ENCODE measurements at regions not wholly inside any gene's neighbourhood (a gene's known extent, or its start where the extent isn't known, plus 50 kb on each side); places are given as distances from the start of the nearest gene placed in this dataset.

GRCh38 chr15:52936489-52936888, 146.4 kb upstream of the ONECUT1 start:
- Histone ChIP-seq H3K9me3 (ENCODE audit: control insufficient read depth in 2 of 2, insufficient read depth in 1 of 2, low read depth in 1 of 2, low read length in 1 of 2) (no peaks in the 10 kb centered on the region), H3K27ac (ENCODE audit: low read depth in 2 of 2, low read length in 1 of 2) (no peak overlapping the region), H3K36me3 (ENCODE audit: control insufficient read depth in 2 of 2, insufficient read depth in 2 of 2, low read length in 1 of 2) (no peaks in the 10 kb centered on the region), H3K27me3 (ENCODE audit: control insufficient read depth in 1 of 2, insufficient read depth in 2 of 2, low read length in 2 of 2) (no peaks in the 10 kb centered on the region), H3K4me1 (ENCODE audit: control insufficient read depth in 2 of 2, insufficient read depth in 2 of 2, low read length in 1 of 2) (no peaks in the 10 kb centered on the region), H3K4me3 (ENCODE audit: low read depth in 1 of 2, low read length in 2 of 2) (no peak overlapping the region)
- 86 to 91% methylated on average over 1 of the region's 1 CpG for WGBS, 2 donors

GRCh38 chr15:52925130-52925529, 135.0 kb upstream of the ONECUT1 start:
- Histone ChIP-seq H3K9me3 (ENCODE audit: control insufficient read depth in 2 of 2, insufficient read depth in 1 of 2, low read depth in 1 of 2, low read length in 1 of 2) (peaks cover 0 to 2% of the 10 kb centered on the region in 2 donors), H3K27ac (ENCODE audit: low read depth in 2 of 2, low read length in 1 of 2) (no peak overlapping the region), H3K4me1 (ENCODE audit: control insufficient read depth in 2 of 2, insufficient read depth in 2 of 2, low read length in 1 of 2) (no peaks in the 10 kb centered on the region), H3K27me3 (ENCODE audit: control insufficient read depth in 1 of 2, insufficient read depth in 2 of 2, low read length in 2 of 2) (no peaks in the 10 kb centered on the region), H3K36me3 (ENCODE audit: control insufficient read depth in 2 of 2, insufficient read depth in 2 of 2, low read length in 1 of 2) (no peaks in the 10 kb centered on the region), H3K4me3 (ENCODE audit: low read depth in 1 of 2, low read length in 2 of 2) (no peak overlapping the region)
- WGBS, 2 donors: 24 to 28% methylated on average over 9 to 10 of the region's 10 CpGs

DNA sequence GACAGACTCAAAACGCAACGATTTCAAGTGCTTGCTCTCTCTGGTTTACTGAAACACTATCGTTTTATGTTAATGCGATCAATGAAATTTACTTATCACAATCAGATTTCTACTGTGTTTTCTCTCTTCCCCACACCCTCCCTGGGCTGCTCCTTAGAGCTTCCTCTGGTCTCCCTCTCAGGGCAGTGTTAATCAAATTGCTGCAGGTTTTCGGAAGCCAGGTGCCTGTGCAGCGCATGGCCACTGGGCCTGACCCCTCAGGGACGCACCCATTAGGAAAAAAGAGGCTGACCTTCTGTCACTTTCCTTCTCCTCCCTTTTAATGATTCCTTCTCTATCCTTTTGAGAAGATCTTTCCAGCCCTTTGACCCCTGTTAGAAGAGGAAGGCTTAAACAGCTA, 134.5 kb upstream of the ONECUT1 start:
- Histone ChIP-seq H3K27me3 (ENCODE audit: control insufficient read depth in 1 of 2, insufficient read depth in 2 of 2, low read length in 2 of 2) (no peaks in the 10 kb centered on the region), H3K4me1 (ENCODE audit: control insufficient read depth in 2 of 2, insufficient read depth in 2 of 2, low read length in 1 of 2) (no peaks in the 10 kb centered on the region), H3K36me3 (ENCODE audit: control insufficient read depth in 2 of 2, insufficient read depth in 2 of 2, low read length in 1 of 2) (no peaks in the 10 kb centered on the region), H3K27ac (ENCODE audit: low read depth in 2 of 2, low read length in 1 of 2) (no peak overlapping the region), H3K9me3 (ENCODE audit: control insufficient read depth in 2 of 2, insufficient read depth in 1 of 2, low read depth in 1 of 2, low read length in 1 of 2) (peaks cover 0 to 2% of the 10 kb centered on the region in 2 donors), H3K4me3 (ENCODE audit: low read depth in 1 of 2, low read length in 2 of 2) (no peak overlapping the region)
- WGBS, 2 donors: 75 to 84% methylated on average over 7 of the region's 7 CpGs

DNA sequence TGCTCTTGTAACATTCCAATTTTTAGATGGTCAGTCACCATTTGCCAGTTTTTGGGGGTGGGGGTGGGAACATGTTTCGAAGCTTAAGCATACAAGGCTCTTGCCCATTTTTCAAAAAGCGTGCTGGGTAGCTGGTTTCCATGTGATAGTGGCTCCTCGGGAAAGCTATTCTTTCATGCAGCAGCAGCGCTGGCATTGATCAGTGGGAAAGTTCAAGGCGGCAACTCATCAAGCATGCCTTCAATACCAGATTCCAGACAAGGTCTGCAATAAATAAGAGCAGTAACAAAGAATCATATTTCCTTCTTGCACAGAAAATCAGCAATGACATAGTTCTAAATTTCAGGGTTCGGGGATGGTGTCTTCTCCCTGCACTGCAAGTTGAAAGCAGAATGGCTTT, 133.5 kb upstream of the ONECUT1 start:
- 62 to 68% methylated on average over 6 of the region's 6 CpGs for WGBS, 2 donors
- H3K36me3 ChIP-seq (ENCODE audit: control insufficient read depth in 2 of 2, insufficient read depth in 2 of 2, low read length in 1 of 2): no peaks in the 10 kb centered on the region
- H3K27me3 ChIP-seq (ENCODE audit: control insufficient read depth in 1 of 2, insufficient read depth in 2 of 2, low read length in 2 of 2): no peaks in the 10 kb centered on the region
- no peaks in the 10 kb centered on the region for H3K4me1 ChIP-seq (ENCODE audit: control insufficient read depth in 2 of 2, insufficient read depth in 2 of 2, low read length in 1 of 2)
- H3K9me3 ChIP-seq (ENCODE audit: control insufficient read depth in 2 of 2, insufficient read depth in 1 of 2, low read depth in 1 of 2, low read length in 1 of 2): peaks cover 0 to 2% of the 10 kb centered on the region in 2 donors
- no peak overlapping the region for H3K4me3 ChIP-seq (ENCODE audit: low read depth in 1 of 2, low read length in 2 of 2)
- no peak overlapping the region for H3K27ac ChIP-seq (ENCODE audit: low read depth in 2 of 2, low read length in 1 of 2)

GRCh38 chr15:52922871-52923270, 132.7 kb upstream of the ONECUT1 start:
- H3K27me3 ChIP-seq (ENCODE audit: control insufficient read depth in 1 of 2, insufficient read depth in 2 of 2, low read length in 2 of 2): no peaks in the 10 kb centered on the region
- 78 to 85% methylated on average over 7 of the region's 7 CpGs for WGBS, 2 donors
- peaks cover 0 to 2% of the 10 kb centered on the region in 2 donors for H3K9me3 ChIP-seq (ENCODE audit: control insufficient read depth in 2 of 2, insufficient read depth in 1 of 2, low read depth in 1 of 2, low read length in 1 of 2)
- no peaks in the 10 kb centered on the region for H3K36me3 ChIP-seq (ENCODE audit: control insufficient read depth in 2 of 2, insufficient read depth in 2 of 2, low read length in 1 of 2)
- H3K4me1 ChIP-seq (ENCODE audit: control insufficient read depth in 2 of 2, insufficient read depth in 2 of 2, low read length in 1 of 2): no peaks in the 10 kb centered on the region
- H3K27ac ChIP-seq (ENCODE audit: low read depth in 2 of 2, low read length in 1 of 2): no peak overlapping the region
- no peak overlapping the region for H3K4me3 ChIP-seq (ENCODE audit: low read depth in 1 of 2, low read length in 2 of 2)

DNA sequence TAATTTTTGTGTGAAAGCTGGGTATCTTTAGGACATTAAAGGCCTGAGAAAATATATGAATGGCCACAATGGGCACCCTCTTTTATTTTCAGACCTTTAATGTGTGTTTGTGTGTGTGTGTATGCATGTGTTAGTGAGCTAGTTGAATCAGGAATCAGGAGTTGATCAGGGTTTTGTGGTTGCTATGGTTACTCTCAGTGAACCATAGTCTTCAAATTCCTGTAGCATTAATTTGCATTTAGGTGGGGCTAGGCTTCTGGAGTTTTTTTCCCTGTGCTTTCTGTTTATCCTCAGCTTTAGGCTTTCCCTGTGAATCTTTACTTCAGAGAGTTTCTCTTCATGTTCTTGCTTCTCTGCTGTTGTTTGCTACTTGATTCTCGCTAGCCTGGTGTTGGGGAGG, 122.0 kb upstream of the ONECUT1 start:
- Histone ChIP-seq H3K4me1 (ENCODE audit: control insufficient read depth in 2 of 2, insufficient read depth in 2 of 2, low read length in 1 of 2) (no peaks in the 10 kb centered on the region), H3K27me3 (ENCODE audit: control insufficient read depth in 1 of 2, insufficient read depth in 2 of 2, low read length in 2 of 2) (no peaks in the 10 kb centered on the region), H3K36me3 (ENCODE audit: control insufficient read depth in 2 of 2, insufficient read depth in 2 of 2, low read length in 1 of 2) (no peaks in the 10 kb centered on the region), H3K27ac (ENCODE audit: low read depth in 2 of 2, low read length in 1 of 2) (peak overlapping the region; percentile 6 to 84), H3K9me3 (ENCODE audit: control insufficient read depth in 2 of 2, insufficient read depth in 1 of 2, low read depth in 1 of 2, low read length in 1 of 2) (no peaks in the 10 kb centered on the region), H3K4me3 (ENCODE audit: low read depth in 1 of 2, low read length in 2 of 2) (no peak overlapping the region)
- 47 to 63% methylated on average over 1 of the region's 1 CpG for WGBS, 2 donors

- no peaks in the 10 kb centered on the region for H3K9me3 ChIP-seq (ENCODE audit: control insufficient read depth in 2 of 2, insufficient read depth in 1 of 2, low read depth in 1 of 2, low read length in 1 of 2)
- peaks cover 0 to 2% of the 10 kb centered on the region in 2 donors for H3K27me3 ChIP-seq (ENCODE audit: control insufficient read depth in 1 of 2, insufficient read depth in 2 of 2, low read length in 2 of 2)
- WGBS, 2 donors: 46 to 56% methylated on average over 3 of the region's 3 CpGs
- no peak overlapping the region for H3K4me3 ChIP-seq (ENCODE audit: low read depth in 1 of 2, low read length in 2 of 2)
- no peak overlapping the region for H3K27ac ChIP-seq (ENCODE audit: low read depth in 2 of 2, low read length in 1 of 2)
- no peaks in the 10 kb centered on the region for H3K4me1 ChIP-seq (ENCODE audit: control insufficient read depth in 2 of 2, insufficient read depth in 2 of 2, low read length in 1 of 2)
- H3K36me3 ChIP-seq (ENCODE audit: control insufficient read depth in 2 of 2, insufficient read depth in 2 of 2, low read length in 1 of 2): no peaks in the 10 kb centered on the region
Measured at GRCh38 chr15:52893338-52893737, 103.2 kb upstream of the ONECUT1 start.

DNA sequence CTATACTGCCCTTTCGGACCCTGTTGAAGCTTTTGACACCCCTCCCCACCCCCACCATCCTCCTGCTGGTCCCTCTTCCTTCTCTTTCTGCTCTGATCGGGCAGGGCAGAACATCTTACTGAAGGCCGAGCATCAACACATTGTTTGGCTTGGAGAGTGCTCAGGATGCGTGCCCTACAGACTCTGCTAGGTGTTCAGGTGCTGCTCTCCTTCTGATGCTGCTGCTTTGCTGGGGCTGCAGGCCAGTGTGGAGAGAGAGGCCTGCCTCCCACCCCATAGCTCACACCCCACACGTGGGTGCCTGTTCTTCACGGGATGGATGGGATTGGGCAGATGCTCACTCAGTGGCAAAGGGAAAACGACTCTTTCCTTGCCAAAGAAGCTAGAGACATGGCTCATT, 89.8 kb upstream of the ONECUT1 start:
- H3K27me3 ChIP-seq (ENCODE audit: control insufficient read depth in 1 of 2, insufficient read depth in 2 of 2, low read length in 2 of 2): no peaks in the 10 kb centered on the region
- H3K9me3 ChIP-seq (ENCODE audit: control insufficient read depth in 2 of 2, insufficient read depth in 1 of 2, low read depth in 1 of 2, low read length in 1 of 2): no peaks in the 10 kb centered on the region
- no peak overlapping the region for H3K27ac ChIP-seq (ENCODE audit: low read depth in 2 of 2, low read length in 1 of 2)
- 37 to 40% methylated on average over 7 of the region's 7 CpGs for WGBS, 2 donors
- no peaks in the 10 kb centered on the region for H3K36me3 ChIP-seq (ENCODE audit: control insufficient read depth in 2 of 2, insufficient read depth in 2 of 2, low read length in 1 of 2)
- no peaks in the 10 kb centered on the region for H3K4me1 ChIP-seq (ENCODE audit: control insufficient read depth in 2 of 2, insufficient read depth in 2 of 2, low read length in 1 of 2)
- H3K4me3 ChIP-seq (ENCODE audit: low read depth in 1 of 2, low read length in 2 of 2): no peak overlapping the region

GRCh38 chr15:52879145-52879544, 89.0 kb upstream of the ONECUT1 start:
- Histone ChIP-seq H3K36me3 (ENCODE audit: control insufficient read depth in 2 of 2, insufficient read depth in 2 of 2, low read length in 1 of 2) (no peaks in the 10 kb centered on the region), H3K4me3 (ENCODE audit: low read depth in 1 of 2, low read length in 2 of 2) (no peak overlapping the region), H3K4me1 (ENCODE audit: control insufficient read depth in 2 of 2, insufficient read depth in 2 of 2, low read length in 1 of 2) (no peaks in the 10 kb centered on the region), H3K9me3 (ENCODE audit: control insufficient read depth in 2 of 2, insufficient read depth in 1 of 2, low read depth in 1 of 2, low read length in 1 of 2) (no peaks in the 10 kb centered on the region), H3K27ac (ENCODE audit: low read depth in 2 of 2, low read length in 1 of 2) (no peak overlapping the region), H3K27me3 (ENCODE audit: control insufficient read depth in 1 of 2, insufficient read depth in 2 of 2, low read length in 2 of 2) (no peaks in the 10 kb centered on the region)
- 36 to 39% methylated on average over 4 of the region's 4 CpGs for WGBS, 2 donors

DNA sequence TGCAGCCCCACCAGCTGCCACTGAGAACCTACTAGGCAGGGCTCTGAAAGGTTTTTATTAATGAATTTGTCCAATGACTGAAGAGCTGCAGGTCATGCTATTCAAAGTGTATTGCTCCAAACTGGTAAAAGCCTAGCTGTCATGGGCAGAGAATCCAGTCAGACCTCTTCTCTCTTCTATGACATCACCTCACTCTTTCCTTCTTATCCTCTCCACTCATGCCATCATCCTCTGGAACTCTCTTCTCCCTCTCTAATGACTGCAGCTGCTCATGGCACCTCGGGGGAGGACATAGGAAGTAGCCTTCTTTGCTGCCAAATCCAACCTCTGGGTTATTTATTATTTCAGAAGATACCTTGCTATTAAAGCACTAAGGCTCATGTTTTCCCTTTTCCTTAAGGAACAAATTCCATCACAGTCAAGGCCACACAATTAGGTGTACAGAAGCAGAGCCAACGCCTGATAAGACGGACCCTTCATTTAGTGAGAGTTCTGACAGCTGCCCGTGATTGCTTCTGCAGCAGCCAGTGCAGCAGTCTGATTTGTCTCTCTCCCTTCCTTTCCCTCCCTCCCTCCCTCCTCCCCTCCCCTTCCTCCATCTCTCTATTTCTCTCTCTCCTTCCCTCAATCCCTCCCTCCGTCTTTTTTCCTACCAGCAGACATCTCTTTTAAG, 87.0 kb upstream of the ONECUT1 start:
- H3K4me1 ChIP-seq (ENCODE audit: control insufficient read depth in 2 of 2, insufficient read depth in 2 of 2, low read length in 1 of 2): no peaks in the 10 kb centered on the region
- H3K4me3 ChIP-seq (ENCODE audit: low read depth in 1 of 2, low read length in 2 of 2): no peak overlapping the region
- H3K36me3 ChIP-seq (ENCODE audit: control insufficient read depth in 2 of 2, insufficient read depth in 2 of 2, low read length in 1 of 2): no peaks in the 10 kb centered on the region
- H3K9me3 ChIP-seq (ENCODE audit: control insufficient read depth in 2 of 2, insufficient read depth in 1 of 2, low read depth in 1 of 2, low read length in 1 of 2): no peaks in the 10 kb centered on the region
- H3K27me3 ChIP-seq (ENCODE audit: control insufficient read depth in 1 of 2, insufficient read depth in 2 of 2, low read length in 2 of 2): no peaks in the 10 kb centered on the region
- 28 to 31% methylated on average over 5 of the region's 5 CpGs for WGBS, 2 donors
- no peak overlapping the region for H3K27ac ChIP-seq (ENCODE audit: low read depth in 2 of 2, low read length in 1 of 2)

All from esophagus (tissue), 2 donors.